Glutamatergic neuron (in vitro differentiated cells): ENCODE measurements at regions not wholly inside any gene's neighbourhood (a gene's known extent, or its start where the extent isn't known, plus 50 kb on each side); places are given as distances from the start of the nearest gene placed in this dataset.
"Not testable (repeated sequence)": the region's sequence is repeated elsewhere in the genome, so short reads cannot be mapped to it uniquely, and the experiment has no call there.

Experiments
- DNase-seq: peaks from one replicate; pipeline ENCODE4 v3.0.0; 2022
- H3K27ac Mint-ChIP-seq: one replicate; pipeline ENCODE4 v1.8.0; 2020; ENCODE audit warnings: mild to moderate bottlenecking, mixed read lengths, inconsistent platforms; ENCODE audit not compliant: unreplicated experiment
- H3K27me3 Mint-ChIP-seq: one replicate; pipeline ENCODE4 v1.8.0; 2020; ENCODE audit warnings: mild to moderate bottlenecking, moderate library complexity, mixed read lengths, inconsistent platforms; ENCODE audit not compliant: unreplicated experiment
- H3K36me3 Mint-ChIP-seq: one replicate; pipeline ENCODE4 v1.8.0; 2020; ENCODE audit warnings: mild to moderate bottlenecking, mixed read lengths, inconsistent platforms; ENCODE audit not compliant: unreplicated experiment
- H3K4me1 Mint-ChIP-seq: one replicate; pipeline ENCODE4 v1.8.0; 2020; ENCODE audit warnings: mild to moderate bottlenecking, low read depth, mixed read lengths, inconsistent platforms; ENCODE audit not compliant: unreplicated experiment
- H3K4me3 Mint-ChIP-seq: one replicate; pipeline ENCODE4 v1.8.0; 2020; ENCODE audit warnings: mild to moderate bottlenecking, mixed read lengths, inconsistent platforms; ENCODE audit not compliant: unreplicated experiment
- H3K9me3 Mint-ChIP-seq: one replicate; pipeline ENCODE4 v1.8.0; 2020; ENCODE audit warnings: mild to moderate bottlenecking, moderate library complexity, mixed read lengths, inconsistent platforms; ENCODE audit not compliant: unreplicated experiment
- CTCF ChIP-seq: fragments of 200-600 bp; sonication (generic); IDR thresholded peaks from one replicate; pipeline ENCODE4 v1.5.0; 2021; ENCODE audit not compliant: partially characterized antibody, unreplicated experiment

- Mint-ChIP-seq H3K4me1 (no peaks in the 10 kb centered on the region), H3K27me3 (peaks cover 2% of the 10 kb centered on the region), H3K4me3 (no peak overlapping the region), H3K36me3 (no peaks in the 10 kb centered on the region), H3K27ac (no peak overlapping the region), H3K9me3 (no peaks in the 10 kb centered on the region)
- TF ChIP-seq CTCF = no peak
- no peak for DNase-seq
These were observed 287.8 kb downstream of the LIG4 start for GRCh38 chr13:107927557-107927956.

DNA sequence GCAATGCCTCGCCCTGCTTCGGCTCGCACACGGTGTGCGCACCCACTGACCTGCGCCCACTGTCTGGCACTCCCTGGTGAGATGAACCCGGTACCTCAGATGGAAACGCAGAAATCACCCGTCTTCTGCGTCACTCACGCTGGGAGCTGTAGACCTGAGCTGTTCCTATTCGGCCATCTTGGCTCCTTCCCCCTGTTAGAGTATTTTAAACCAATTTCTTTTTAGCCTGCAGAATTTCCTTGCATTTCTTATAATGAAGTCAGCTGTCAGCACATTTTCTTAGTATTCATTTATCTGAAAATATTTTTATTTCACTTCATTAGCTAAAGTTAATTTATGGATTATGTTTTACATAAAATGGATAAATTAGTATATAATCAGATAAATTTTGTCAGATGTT lies 288.8 kb downstream of the LIG4 start:
- not testable (repeated sequence) for H3K9me3 Mint-ChIP-seq, H3K27ac Mint-ChIP-seq, H3K4me3 Mint-ChIP-seq, DNase-seq, H3K36me3 Mint-ChIP-seq, H3K27me3 Mint-ChIP-seq, H3K4me1 Mint-ChIP-seq

DNA sequence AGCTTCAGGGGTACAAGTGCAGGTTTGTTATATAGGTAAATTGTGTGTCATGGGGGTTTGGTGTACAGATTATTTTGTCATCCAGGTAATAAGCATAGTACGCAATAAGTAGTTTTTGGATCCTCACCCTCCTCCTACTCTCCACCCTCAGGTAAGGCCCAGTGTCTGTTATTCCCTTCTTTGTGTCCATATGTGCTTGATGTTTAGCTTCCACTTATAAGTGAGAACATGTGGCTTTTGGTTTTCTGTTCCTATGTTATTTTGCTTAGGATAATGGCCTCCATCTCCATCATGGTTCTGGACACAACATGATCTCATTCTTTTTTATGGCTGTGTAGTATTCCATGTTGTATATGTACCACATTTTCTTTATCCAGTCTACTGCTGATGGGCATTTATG lies 298.4 kb downstream of the LIG4 start:
- H3K36me3 Mint-ChIP-seq, DNase-seq, H3K27me3 Mint-ChIP-seq, H3K9me3 Mint-ChIP-seq, H3K4me3 Mint-ChIP-seq, H3K4me1 Mint-ChIP-seq, H3K27ac Mint-ChIP-seq: not testable (repeated sequence)

DNA sequence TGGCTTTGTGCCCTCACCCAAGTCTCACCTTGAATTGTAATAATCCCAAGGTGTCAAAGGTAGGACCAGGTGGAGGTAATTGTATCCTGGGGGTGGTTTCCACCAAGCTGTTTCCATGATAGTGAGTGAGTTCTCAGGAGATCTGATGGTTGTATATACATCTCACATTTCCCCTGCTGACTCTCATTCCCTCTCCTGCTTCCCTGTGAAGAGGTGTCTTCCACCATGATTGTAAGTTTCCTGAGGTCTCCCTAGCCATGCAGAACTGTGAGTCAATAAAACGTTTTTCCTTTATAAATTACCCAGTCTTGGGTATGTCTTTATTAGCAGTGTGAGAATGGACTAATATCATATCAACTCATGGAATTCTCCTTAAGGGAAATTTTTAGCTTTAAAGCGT lies 302.6 kb downstream of the LIG4 start:
- H3K36me3 Mint-ChIP-seq = no peaks in the 10 kb centered on the region
- no peak overlapping the region for H3K4me3 Mint-ChIP-seq
- H3K27me3 Mint-ChIP-seq = no peaks in the 10 kb centered on the region
- no peak for DNase-seq
- no peaks in the 10 kb centered on the region for H3K4me1 Mint-ChIP-seq
- H3K27ac Mint-ChIP-seq = no peak overlapping the region
- TF ChIP-seq CTCF = no peak
- H3K9me3 Mint-ChIP-seq = no peaks in the 10 kb centered on the region

DNA sequence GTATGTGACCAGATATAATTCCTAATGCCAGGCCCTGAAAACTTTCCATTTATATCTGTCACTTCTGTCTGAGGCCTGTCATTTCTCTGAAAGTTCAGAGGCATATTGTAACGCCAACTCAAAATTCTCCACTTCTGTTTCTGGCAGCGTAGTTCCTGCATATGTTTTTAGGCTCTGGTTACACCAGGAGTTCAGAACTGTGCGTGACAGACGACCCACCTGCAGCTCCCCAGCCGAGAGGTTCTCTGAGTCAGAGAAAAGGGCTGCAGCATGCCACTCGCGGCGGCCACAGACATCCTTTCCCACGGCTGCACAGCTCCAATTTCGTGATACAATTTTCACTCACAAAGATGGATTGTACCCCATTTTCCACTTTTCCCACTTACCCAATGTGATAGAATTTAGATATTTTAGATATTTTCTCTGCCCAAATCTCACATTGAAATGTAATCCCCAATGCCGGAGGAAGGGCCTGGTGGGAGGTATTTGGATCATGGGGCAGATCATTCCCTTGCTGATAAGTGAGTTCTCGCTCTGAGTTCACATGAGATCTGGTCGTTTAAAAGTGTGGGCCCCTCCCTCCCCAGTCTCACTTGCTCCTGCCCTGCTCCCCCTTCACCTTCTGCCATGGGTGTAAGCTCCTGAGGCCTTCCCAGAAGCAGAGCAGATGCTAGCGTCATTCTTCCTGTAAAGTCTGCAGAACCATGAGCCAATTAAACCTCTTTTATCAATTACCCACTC lies 308.1 kb downstream of the LIG4 start:
- H3K36me3 Mint-ChIP-seq = no peaks in the 10 kb centered on the region
- peaks cover 2% of the 10 kb centered on the region for H3K27me3 Mint-ChIP-seq
- H3K4me1 Mint-ChIP-seq = no peaks in the 10 kb centered on the region
- no peak for DNase-seq
- H3K27ac Mint-ChIP-seq = no peak overlapping the region
- no peak for TF ChIP-seq CTCF
- H3K9me3 Mint-ChIP-seq = no peaks in the 10 kb centered on the region
- no peak overlapping the region for H3K4me3 Mint-ChIP-seq

GRCh38 chr13:107906131-107906530 lies 309.2 kb downstream of the LIG4 start:
- H3K9me3 Mint-ChIP-seq = no peaks in the 10 kb centered on the region
- no peaks in the 10 kb centered on the region for H3K4me1 Mint-ChIP-seq
- no peak for TF ChIP-seq CTCF
- H3K27me3 Mint-ChIP-seq = peaks cover 2% of the 10 kb centered on the region
- H3K4me3 Mint-ChIP-seq = no peak overlapping the region
- DNase-seq = no peak
- no peak overlapping the region for H3K27ac Mint-ChIP-seq
- no peaks in the 10 kb centered on the region for H3K36me3 Mint-ChIP-seq
